Progenitor cell of endocrine pancreas (in vitro differentiated cells): ENCODE measurements at regions not wholly inside any gene's neighbourhood (a gene's known extent, or its start where the extent isn't known, plus 50 kb on each side); places are given as distances from the start of the nearest gene placed in this dataset.

ENCODE experiments used
- DNase-seq: peaks from one replicate; pipeline ENCODE4 v3.0.0; 2021; ENCODE audit warnings: low spot score; ENCODE audit not compliant: unreplicated experiment
- H3K27ac Mint-ChIP-seq: 2 replicates; pipeline ENCODE4 v1.8.0; 2021; ENCODE audit warnings: mild to moderate bottlenecking, moderate library complexity, mixed read lengths
- H3K27me3 Mint-ChIP-seq: 2 replicates; pipeline ENCODE4 v1.8.0; 2021; ENCODE audit warnings: mixed read lengths
- H3K36me3 Mint-ChIP-seq: 2 replicates; pipeline ENCODE4 v1.8.0; 2022; ENCODE audit warnings: mixed read lengths; ENCODE audit not compliant: insufficient read depth
- H3K4me1 Mint-ChIP-seq: 2 replicates; pipeline ENCODE4 v1.8.0; 2021; ENCODE audit warnings: low read depth, mixed read lengths
- H3K4me3 Mint-ChIP-seq: 2 replicates; pipeline ENCODE4 v1.8.0; 2021; ENCODE audit warnings: low read depth, mild to moderate bottlenecking, moderate library complexity, mixed read lengths
- H3K9me3 Mint-ChIP-seq: 2 replicates; pipeline ENCODE4 v1.8.0; 2021; ENCODE audit warnings: low read depth, mixed read lengths
- CTCF ChIP-seq: fragments of 200-600 bp; sonication (generic); IDR thresholded peaks from one replicate; pipeline ENCODE4 v1.5.0; 2021; ENCODE audit warnings: antibody characterized with exemption, mild to moderate bottlenecking; ENCODE audit not compliant: unreplicated experiment

- H3K27me3 Mint-ChIP-seq: no peaks in the 10 kb centered on the region
These were observed 1045.7 kb upstream of the CELF4 start for GRCh38 chr18:38611036-38611964.

GRCh38 chr18:38606841-38607240, 1041.2 kb upstream of the CELF4 start:
- H3K27ac Mint-ChIP-seq: no peak overlapping the region

More at GRCh38 chr18:38611036-38611964, 1045.7 kb upstream of the CELF4 start:
- Mint-ChIP-seq H3K4me3 (no peak overlapping the region), H3K4me1 (peaks cover 7% of the 10 kb centered on the region), H3K36me3 (no peaks in the 10 kb centered on the region), H3K9me3 (no peaks in the 10 kb centered on the region), H3K27ac (no peak overlapping the region)
- TF ChIP-seq CTCF: no peak
- DNase-seq: no peak

GRCh38 chr18:38602341-38602740, 1036.7 kb upstream of the CELF4 start:
- no peak overlapping the region for H3K4me3 Mint-ChIP-seq
- no peak for DNase-seq
- H3K27me3 Mint-ChIP-seq: peaks cover 3% of the 10 kb centered on the region
- H3K9me3 Mint-ChIP-seq: no peaks in the 10 kb centered on the region
- H3K4me1 Mint-ChIP-seq: no peaks in the 10 kb centered on the region
- no peak overlapping the region for H3K27ac Mint-ChIP-seq
- no peak for TF ChIP-seq CTCF
- no peaks in the 10 kb centered on the region for H3K36me3 Mint-ChIP-seq

More at GRCh38 chr18:38606841-38607240, 1041.2 kb upstream of the CELF4 start:
- no peak for TF ChIP-seq CTCF
- Mint-ChIP-seq H3K27me3 (peaks cover 3% of the 10 kb centered on the region), H3K36me3 (no peaks in the 10 kb centered on the region), H3K4me3 (no peak overlapping the region), H3K9me3 (no peaks in the 10 kb centered on the region), H3K4me1 (no peaks in the 10 kb centered on the region)
- DNase-seq: no peak

GRCh38 chr18:38587571-38587970, 1022.0 kb upstream of the CELF4 start:
- H3K27me3 Mint-ChIP-seq: no peaks in the 10 kb centered on the region
- no peaks in the 10 kb centered on the region for H3K9me3 Mint-ChIP-seq
- no peak overlapping the region for H3K27ac Mint-ChIP-seq
- DNase-seq: no peak
- no peak overlapping the region for H3K4me3 Mint-ChIP-seq
- no peak for TF ChIP-seq CTCF
- no peaks in the 10 kb centered on the region for H3K36me3 Mint-ChIP-seq
- H3K4me1 Mint-ChIP-seq: no peaks in the 10 kb centered on the region

- no peak for TF ChIP-seq CTCF
- Mint-ChIP-seq H3K4me3 (no peak overlapping the region), H3K36me3 (no peaks in the 10 kb centered on the region), H3K27me3 (no peaks in the 10 kb centered on the region), H3K27ac (no peak overlapping the region), H3K9me3 (no peaks in the 10 kb centered on the region), H3K4me1 (no peaks in the 10 kb centered on the region)
- no peak for DNase-seq
These were observed 1020.7 kb upstream of the CELF4 start for GRCh38 chr18:38586327-38586726.
